ENCODE measurements at regions not wholly inside any gene's neighbourhood (a gene's known extent, or its start where the extent isn't known, plus 50 kb on each side); places are given as distances from the start of the nearest gene placed in this dataset.
A peak's percentile ranks its signal among the peaks of the same experiment; 100 is the strongest.

DNA sequence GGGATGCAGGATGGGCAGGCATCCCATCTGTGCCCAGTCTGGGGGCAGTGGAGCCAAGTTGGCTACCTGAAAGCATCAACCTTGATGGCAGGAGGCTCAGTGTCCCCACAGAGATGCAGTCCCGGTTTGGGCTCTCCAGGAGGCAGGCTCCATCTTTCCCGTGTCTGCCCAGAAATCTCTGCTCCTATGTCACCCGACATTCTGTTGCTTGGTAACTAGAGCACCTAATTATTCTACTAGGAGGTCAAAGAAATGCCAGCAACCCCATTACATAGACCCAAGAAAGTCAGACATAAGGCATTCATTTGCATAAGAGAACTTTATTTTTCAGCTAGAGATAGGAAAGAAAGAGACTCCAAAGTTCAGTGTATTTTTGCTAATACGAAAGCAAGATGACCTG lies 100.3 kb upstream of the BACE2 start:
- no peaks in the 10 kb centered on the region for H3K9me3 ChIP-seq (ENCODE audit: control insufficient read depth in 1 of 2, low read length in 2 of 2)
- H3K27me3 ChIP-seq (ENCODE audit: low read depth, low read length): peaks cover 7% of the 10 kb centered on the region
- H3K4me3 ChIP-seq (ENCODE audit: low read depth in 1 of 2, low read length in 2 of 2): no peak overlapping the region
- H3K27ac ChIP-seq (ENCODE audit: low read length): no peak overlapping the region
- H3K4me1 ChIP-seq (ENCODE audit: control insufficient read depth in 1 of 2, insufficient read depth in 2 of 2, low read length in 2 of 2): peaks cover 0 to 11% of the 10 kb centered on the region in 2 donors
- H3K36me3 ChIP-seq (ENCODE audit: control insufficient read depth in 1 of 2, insufficient read depth in 2 of 2, low read length in 2 of 2): no peaks in the 10 kb centered on the region

- Histone ChIP-seq H3K4me3 (ENCODE audit: low read depth in 1 of 2, low read length in 2 of 2) (peak overlapping the region in 1 of 2 donors; percentile 52), H3K9me3 (ENCODE audit: control insufficient read depth in 1 of 2, low read length in 2 of 2) (no peaks in the 10 kb centered on the region), H3K27me3 (ENCODE audit: low read depth, low read length) (peaks cover 7% of the 10 kb centered on the region), H3K36me3 (ENCODE audit: control insufficient read depth in 1 of 2, insufficient read depth in 2 of 2, low read length in 2 of 2) (no peaks in the 10 kb centered on the region), H3K4me1 (ENCODE audit: control insufficient read depth in 1 of 2, insufficient read depth in 2 of 2, low read length in 2 of 2) (peaks cover 0 to 11% of the 10 kb centered on the region in 2 donors), H3K27ac (ENCODE audit: low read length) (no peak overlapping the region)
Measured at GRCh38 chr21:41068496-41068895, 99.5 kb upstream of the BACE2 start.

GRCh38 chr21:41068967-41069642 lies 98.9 kb upstream of the BACE2 start:
- peaks cover 7% of the 10 kb centered on the region for H3K27me3 ChIP-seq (ENCODE audit: low read depth, low read length)
- peaks cover 0 to 8% of the 10 kb centered on the region in 2 donors for H3K4me1 ChIP-seq (ENCODE audit: control insufficient read depth in 1 of 2, insufficient read depth in 2 of 2, low read length in 2 of 2)
- H3K27ac ChIP-seq (ENCODE audit: low read length): no peak overlapping the region
- no peaks in the 10 kb centered on the region for H3K9me3 ChIP-seq (ENCODE audit: control insufficient read depth in 1 of 2, low read length in 2 of 2)
- no peaks in the 10 kb centered on the region for H3K36me3 ChIP-seq (ENCODE audit: control insufficient read depth in 1 of 2, insufficient read depth in 2 of 2, low read length in 2 of 2)
- peak overlapping the region in 1 of 2 donors; percentile 52 for H3K4me3 ChIP-seq (ENCODE audit: low read depth in 1 of 2, low read length in 2 of 2)

DNA sequence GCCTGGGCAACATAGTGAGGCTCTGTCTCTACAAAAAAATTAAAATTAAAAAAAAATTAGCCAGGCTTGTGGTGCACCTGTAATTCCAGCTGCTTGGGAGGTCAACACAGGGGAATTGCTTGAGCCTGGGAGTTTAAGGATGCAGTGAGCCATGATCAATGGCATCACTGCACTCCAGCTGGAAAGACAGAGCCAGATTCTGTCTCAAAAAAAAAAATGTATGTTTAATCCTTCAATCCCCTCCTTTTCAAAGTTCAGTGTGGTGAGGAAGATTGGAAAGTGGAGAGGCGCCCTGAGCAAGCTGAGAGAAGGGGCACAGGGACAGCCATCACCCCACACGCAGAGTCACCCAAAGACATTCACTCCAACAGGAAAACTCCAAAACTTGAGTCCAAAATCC lies 97.7 kb upstream of the BACE2 start:
- Histone ChIP-seq H3K27me3 (ENCODE audit: low read depth, low read length) (peaks cover 7% of the 10 kb centered on the region), H3K4me1 (ENCODE audit: control insufficient read depth in 1 of 2, insufficient read depth in 2 of 2, low read length in 2 of 2) (peaks cover 0 to 8% of the 10 kb centered on the region in 2 donors), H3K9me3 (ENCODE audit: control insufficient read depth in 1 of 2, low read length in 2 of 2) (no peaks in the 10 kb centered on the region), H3K4me3 (ENCODE audit: low read depth in 1 of 2, low read length in 2 of 2) (no peak overlapping the region), H3K27ac (ENCODE audit: low read length) (no peak overlapping the region), H3K36me3 (ENCODE audit: control insufficient read depth in 1 of 2, insufficient read depth in 2 of 2, low read length in 2 of 2) (no peaks in the 10 kb centered on the region)

DNA sequence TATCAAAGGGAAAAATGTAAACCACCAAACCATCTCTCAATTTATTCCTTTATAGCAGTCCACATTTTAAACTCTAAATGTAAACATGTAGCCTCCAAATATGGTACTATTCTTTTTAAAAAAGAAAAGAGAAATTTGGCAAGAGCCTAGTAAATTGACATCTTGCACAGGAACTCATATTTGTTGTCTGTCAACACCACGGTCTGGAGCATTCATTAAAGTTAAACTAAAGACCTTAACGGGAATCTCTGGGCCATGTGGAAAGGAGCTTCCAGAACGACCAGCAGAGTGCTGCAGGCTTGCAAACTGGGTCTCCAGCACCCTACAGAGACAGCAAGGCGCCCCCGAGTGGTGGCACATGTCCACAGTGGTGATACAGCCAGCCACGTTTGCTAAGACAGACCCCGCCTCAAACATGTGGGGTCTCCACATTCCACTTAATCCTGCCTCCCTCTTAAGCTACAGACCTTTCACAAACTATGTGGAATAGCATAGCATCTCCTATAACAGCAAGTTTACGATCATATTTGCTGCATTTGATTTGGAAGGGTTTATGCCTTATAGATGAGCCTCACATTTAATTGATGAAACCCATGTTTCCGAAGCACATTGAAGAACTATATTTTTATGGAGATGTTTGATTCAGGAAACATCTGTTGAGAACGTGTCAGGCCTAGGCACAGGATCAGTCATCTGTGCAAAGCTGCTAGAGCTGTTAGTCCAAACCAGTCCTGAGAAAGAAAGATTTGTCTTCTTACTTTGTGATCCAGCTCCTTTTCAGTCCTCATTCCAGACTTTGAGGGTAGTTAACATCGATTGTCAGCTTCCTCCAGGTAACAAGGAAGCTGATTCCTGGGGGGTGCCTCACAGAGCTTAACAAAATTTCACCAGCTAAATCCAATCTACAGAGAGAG lies 96.4 kb upstream of the BACE2 start:
- Histone ChIP-seq H3K27me3 (ENCODE audit: low read depth, low read length) (peaks cover 7% of the 10 kb centered on the region), H3K4me3 (ENCODE audit: low read depth in 1 of 2, low read length in 2 of 2) (no peak overlapping the region), H3K27ac (ENCODE audit: low read length) (no peak overlapping the region)

DNA sequence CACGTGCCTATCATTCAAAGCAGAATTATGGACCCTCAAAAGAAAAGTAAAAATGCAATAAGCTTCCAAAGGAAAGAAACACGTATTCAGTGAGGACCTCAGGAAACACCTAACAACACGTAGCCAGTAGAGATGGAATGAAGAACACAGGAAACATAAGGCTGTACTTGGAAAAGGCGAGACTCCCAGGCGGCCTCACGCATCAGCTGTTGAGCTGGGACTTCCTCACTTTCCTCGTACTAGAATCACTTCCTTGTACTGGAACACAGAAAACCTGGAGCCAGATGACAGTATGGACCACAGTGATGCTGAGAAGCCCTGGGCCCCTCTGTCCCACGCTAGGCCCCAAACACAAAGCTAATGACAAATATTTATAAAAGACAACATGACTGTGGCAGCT lies 94.4 kb upstream of the BACE2 start:
- no peaks in the 10 kb centered on the region for H3K36me3 ChIP-seq (ENCODE audit: control insufficient read depth in 1 of 2, insufficient read depth in 2 of 2, low read length in 2 of 2)
- no peaks in the 10 kb centered on the region for H3K9me3 ChIP-seq (ENCODE audit: control insufficient read depth in 1 of 2, low read length in 2 of 2)
- peaks cover 3% of the 10 kb centered on the region for H3K27me3 ChIP-seq (ENCODE audit: low read depth, low read length)
- no peak overlapping the region for H3K4me3 ChIP-seq (ENCODE audit: low read depth in 1 of 2, low read length in 2 of 2)
- H3K27ac ChIP-seq (ENCODE audit: low read length): no peak overlapping the region
- H3K4me1 ChIP-seq (ENCODE audit: control insufficient read depth in 1 of 2, insufficient read depth in 2 of 2, low read length in 2 of 2): peaks cover 0 to 8% of the 10 kb centered on the region in 2 donors

More for the DNA sequence above, 96.4 kb upstream of the BACE2 start:
- no peaks in the 10 kb centered on the region for H3K9me3 ChIP-seq (ENCODE audit: control insufficient read depth in 1 of 2, low read length in 2 of 2)
- H3K4me1 ChIP-seq (ENCODE audit: control insufficient read depth in 1 of 2, insufficient read depth in 2 of 2, low read length in 2 of 2): peaks cover 0 to 8% of the 10 kb centered on the region in 2 donors
- H3K36me3 ChIP-seq (ENCODE audit: control insufficient read depth in 1 of 2, insufficient read depth in 2 of 2, low read length in 2 of 2): no peaks in the 10 kb centered on the region

DNA sequence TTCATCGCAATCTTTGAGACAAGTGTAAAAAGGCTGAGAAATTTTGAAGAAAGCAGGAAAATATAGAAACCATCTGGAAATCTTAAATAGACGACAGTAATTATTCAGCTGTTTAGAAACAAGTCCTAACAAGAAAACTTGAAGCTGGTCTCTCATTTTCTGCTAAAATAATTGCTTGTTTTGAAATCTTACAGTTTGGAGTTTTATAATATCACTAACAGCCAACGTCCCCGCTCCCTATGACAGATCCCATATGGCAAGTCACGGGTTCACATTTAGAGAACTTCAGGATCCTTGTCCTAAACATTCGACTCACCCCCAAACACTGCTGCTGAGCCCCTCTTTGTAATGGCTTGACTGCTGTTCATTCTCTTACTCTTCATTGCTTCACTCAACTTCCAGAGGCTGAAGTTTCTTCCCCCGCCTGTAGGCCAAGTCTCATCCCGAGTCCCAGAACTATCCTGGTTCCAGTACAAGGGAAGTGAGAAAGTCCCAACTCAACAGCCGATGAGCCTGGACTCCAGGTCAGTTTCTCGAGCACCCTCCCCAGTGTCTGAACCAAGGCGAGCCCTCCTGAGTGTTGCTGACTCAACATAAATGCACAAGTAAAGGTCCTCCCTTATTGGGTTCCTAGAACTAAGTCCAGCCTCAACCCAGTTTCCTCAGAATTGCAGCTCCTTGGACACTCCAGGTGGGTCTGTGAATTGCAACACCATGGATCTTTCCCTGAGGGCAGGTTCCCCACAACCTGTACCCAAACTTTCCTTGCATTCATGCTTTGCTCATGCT lies 93.4 kb upstream of the BACE2 start:
- H3K27me3 ChIP-seq (ENCODE audit: low read depth, low read length): no peaks in the 10 kb centered on the region
- H3K4me1 ChIP-seq (ENCODE audit: control insufficient read depth in 1 of 2, insufficient read depth in 2 of 2, low read length in 2 of 2): no peaks in the 10 kb centered on the region
- no peak overlapping the region for H3K4me3 ChIP-seq (ENCODE audit: low read depth in 1 of 2, low read length in 2 of 2)
- H3K27ac ChIP-seq (ENCODE audit: low read length): no peak overlapping the region
- H3K36me3 ChIP-seq (ENCODE audit: control insufficient read depth in 1 of 2, insufficient read depth in 2 of 2, low read length in 2 of 2): no peaks in the 10 kb centered on the region
- H3K9me3 ChIP-seq (ENCODE audit: control insufficient read depth in 1 of 2, low read length in 2 of 2): no peaks in the 10 kb centered on the region

- H3K27me3 ChIP-seq (ENCODE audit: low read depth, low read length): no peaks in the 10 kb centered on the region
- H3K4me3 ChIP-seq (ENCODE audit: low read depth in 1 of 2, low read length in 2 of 2): no peak overlapping the region
- H3K4me1 ChIP-seq (ENCODE audit: control insufficient read depth in 1 of 2, insufficient read depth in 2 of 2, low read length in 2 of 2): no peaks in the 10 kb centered on the region
- H3K27ac ChIP-seq (ENCODE audit: low read length): no peak overlapping the region
- H3K36me3 ChIP-seq (ENCODE audit: control insufficient read depth in 1 of 2, insufficient read depth in 2 of 2, low read length in 2 of 2): no peaks in the 10 kb centered on the region
- H3K9me3 ChIP-seq (ENCODE audit: control insufficient read depth in 1 of 2, low read length in 2 of 2): no peaks in the 10 kb centered on the region
Measured at GRCh38 chr21:41075656-41076055, 92.3 kb upstream of the BACE2 start.

GRCh38 chr21:41076064-41076463 lies 91.9 kb upstream of the BACE2 start:
- H3K4me1 ChIP-seq (ENCODE audit: control insufficient read depth in 1 of 2, insufficient read depth in 2 of 2, low read length in 2 of 2): no peaks in the 10 kb centered on the region
- no peaks in the 10 kb centered on the region for H3K9me3 ChIP-seq (ENCODE audit: control insufficient read depth in 1 of 2, low read length in 2 of 2)
- H3K27me3 ChIP-seq (ENCODE audit: low read depth, low read length): no peaks in the 10 kb centered on the region
- no peak overlapping the region for H3K27ac ChIP-seq (ENCODE audit: low read length)
- no peak overlapping the region for H3K4me3 ChIP-seq (ENCODE audit: low read depth in 1 of 2, low read length in 2 of 2)
- H3K36me3 ChIP-seq (ENCODE audit: control insufficient read depth in 1 of 2, insufficient read depth in 2 of 2, low read length in 2 of 2): no peaks in the 10 kb centered on the region

DNA sequence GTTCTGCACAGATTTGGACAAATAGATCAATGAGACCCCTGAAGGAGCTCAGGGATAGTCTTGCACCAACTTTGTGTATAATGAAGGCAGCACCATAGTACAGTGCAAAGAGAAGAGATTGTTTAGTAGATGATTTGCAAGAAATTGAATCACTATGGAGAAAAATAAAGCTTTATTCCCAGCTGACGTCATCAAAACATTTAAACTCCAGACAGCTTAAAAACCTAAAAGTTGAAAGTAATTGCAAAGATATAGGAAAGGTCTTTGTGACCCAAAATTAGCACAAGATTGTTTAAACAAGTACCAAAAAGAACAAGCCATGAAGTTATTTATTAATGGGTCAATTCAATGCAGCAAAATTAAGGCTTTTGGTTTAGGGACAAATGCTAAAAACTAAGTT lies 88.8 kb upstream of the BACE2 start:
- H3K27me3 ChIP-seq (ENCODE audit: low read depth, low read length): no peaks in the 10 kb centered on the region
- no peaks in the 10 kb centered on the region for H3K4me1 ChIP-seq (ENCODE audit: control insufficient read depth in 1 of 2, insufficient read depth in 2 of 2, low read length in 2 of 2)
- no peaks in the 10 kb centered on the region for H3K36me3 ChIP-seq (ENCODE audit: control insufficient read depth in 1 of 2, insufficient read depth in 2 of 2, low read length in 2 of 2)
- H3K9me3 ChIP-seq (ENCODE audit: control insufficient read depth in 1 of 2, low read length in 2 of 2): no peaks in the 10 kb centered on the region
- no peak overlapping the region for H3K4me3 ChIP-seq (ENCODE audit: low read depth in 1 of 2, low read length in 2 of 2)
- H3K27ac ChIP-seq (ENCODE audit: low read length): no peak overlapping the region

- H3K9me3 ChIP-seq (ENCODE audit: control insufficient read depth in 1 of 2, low read length in 2 of 2): no peaks in the 10 kb centered on the region
- H3K4me1 ChIP-seq (ENCODE audit: control insufficient read depth in 1 of 2, insufficient read depth in 2 of 2, low read length in 2 of 2): no peaks in the 10 kb centered on the region
- H3K27me3 ChIP-seq (ENCODE audit: low read depth, low read length): no peaks in the 10 kb centered on the region
- H3K27ac ChIP-seq (ENCODE audit: low read length): no peak overlapping the region
- H3K36me3 ChIP-seq (ENCODE audit: control insufficient read depth in 1 of 2, insufficient read depth in 2 of 2, low read length in 2 of 2): no peaks in the 10 kb centered on the region
- no peak overlapping the region for H3K4me3 ChIP-seq (ENCODE audit: low read depth in 1 of 2, low read length in 2 of 2)
Measured at GRCh38 chr21:41080485-41081121, 87.4 kb upstream of the BACE2 start.
